GM21717 (cell line): ENCODE measurements at regions not wholly inside any gene's neighbourhood (a gene's known extent, or its start where the extent isn't known, plus 50 kb on each side); places are given as distances from the start of the nearest gene placed in this dataset.

Source experiments
- ATAC-seq: cut with Tn5 transposase; IDR thresholded peaks from one replicate; pipeline ENCODE4 v1.9.1; 2021; ENCODE audit warnings: mild to moderate bottlenecking, moderate library complexity; ENCODE audit not compliant: unreplicated experiment

DNA sequence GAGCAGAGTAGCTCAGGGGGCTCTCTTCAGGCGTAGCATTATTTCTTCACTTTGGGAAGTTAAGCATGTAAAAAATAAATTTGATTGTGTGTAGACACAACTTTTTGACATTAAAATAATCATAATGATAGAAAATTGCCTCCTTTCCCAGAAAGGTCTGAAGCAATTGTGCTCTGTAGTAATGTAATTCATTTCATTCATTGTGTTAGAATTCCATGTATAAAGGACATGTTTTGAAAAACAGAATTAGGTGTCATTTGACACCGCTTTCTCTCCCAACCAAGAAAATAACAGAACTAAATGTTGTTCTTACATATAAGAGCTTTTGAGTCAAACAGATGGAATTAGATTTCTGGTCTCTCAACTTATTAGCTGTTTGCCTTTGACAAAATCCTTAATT, 1064.2 kb upstream of the FAM98A start:
- ATAC-seq: no peak

GRCh38 chr2:34660741-34661140, 1061.6 kb upstream of the FAM98A start:
- no peak for ATAC-seq

DNA sequence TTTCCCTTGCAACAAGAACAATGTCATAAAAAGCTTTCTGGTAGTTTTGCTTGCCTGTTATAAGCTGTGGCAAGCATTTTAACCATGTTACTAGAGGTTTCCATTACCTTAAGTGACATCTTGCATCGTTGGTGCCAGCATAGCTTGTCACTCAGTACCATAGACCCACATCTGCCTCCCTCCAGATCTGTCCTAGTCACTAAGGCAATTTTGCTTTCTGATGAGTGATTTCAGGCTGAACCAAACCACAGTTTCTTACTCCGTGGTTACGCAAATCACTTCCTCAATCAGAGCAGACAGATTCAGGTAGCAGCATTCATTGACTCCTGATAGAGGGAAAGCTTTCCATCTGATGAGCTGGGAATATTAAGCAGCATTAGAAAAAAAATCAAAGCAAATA, 1057.5 kb upstream of the FAM98A start:
- peak; percentile 76 for ATAC-seq

DNA sequence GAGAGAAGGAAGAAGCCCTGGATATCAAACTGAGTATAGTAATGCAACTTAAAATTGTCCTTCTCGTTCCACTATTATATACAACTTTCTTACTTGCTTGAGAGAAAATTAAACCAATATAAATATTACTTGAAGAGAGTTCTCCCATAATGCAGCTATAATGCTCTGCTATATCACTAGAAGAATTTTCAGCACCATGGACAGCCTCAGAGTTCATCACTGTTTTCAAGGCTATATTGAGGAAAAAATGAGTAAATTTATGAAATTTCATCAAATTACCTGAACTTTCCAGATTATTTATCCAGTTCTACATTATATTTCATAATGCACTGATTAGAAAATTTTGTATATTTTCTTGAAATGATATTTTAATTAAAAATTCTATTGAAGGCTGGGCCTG, 1053.5 kb upstream of the FAM98A start:
- no peak for ATAC-seq

- no peak for ATAC-seq
Observed at GRCh38 chr2:34646901-34647300, 1047.8 kb upstream of the FAM98A start.

DNA sequence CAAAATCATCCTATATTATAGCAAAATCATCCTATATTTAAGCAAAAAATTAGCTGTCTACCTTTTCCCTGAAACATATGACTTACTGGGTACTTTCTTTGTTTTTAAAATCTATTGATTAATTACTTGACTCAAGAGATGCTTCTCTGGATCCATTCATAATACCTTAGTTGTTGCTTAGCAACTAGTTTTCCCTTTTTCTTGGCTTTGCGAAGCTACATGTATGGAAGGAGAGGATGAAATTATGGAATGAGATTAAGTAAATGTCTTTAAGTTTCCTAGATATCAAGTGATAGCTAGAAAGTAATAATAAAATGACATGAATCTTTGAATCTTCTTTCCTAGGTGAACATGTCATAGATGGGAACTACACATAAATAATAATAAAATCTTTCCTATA, 1033.2 kb upstream of the FAM98A start:
- no peak for ATAC-seq

- no peak for ATAC-seq
Observed at GRCh38 chr2:34627003-34627402, 1027.9 kb upstream of the FAM98A start.

GRCh38 chr2:34604164-34604563, 1005.1 kb upstream of the FAM98A start:
- ATAC-seq: no peak

GRCh38 chr2:34602262-34602661, 1003.2 kb upstream of the FAM98A start:
- no peak for ATAC-seq

DNA sequence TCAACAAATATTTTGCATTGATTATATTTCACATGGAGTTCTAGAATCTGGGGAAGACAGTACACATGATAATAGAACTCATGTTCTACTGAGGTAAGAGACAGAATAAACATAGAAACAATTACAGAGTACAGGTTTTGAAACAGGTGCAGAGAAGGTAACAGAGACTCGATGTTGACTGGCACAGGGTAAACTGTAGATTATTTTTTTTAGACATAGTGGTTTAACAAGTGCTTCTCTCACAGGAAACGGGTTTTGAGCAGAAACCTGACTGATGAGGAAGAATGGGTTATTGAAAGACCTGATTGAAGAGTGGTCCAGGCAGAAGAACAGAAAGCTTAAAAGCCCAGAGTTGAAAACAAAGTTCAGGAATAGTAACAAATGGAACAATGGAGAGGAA, 1002.5 kb upstream of the FAM98A start:
- ATAC-seq: no peak

DNA sequence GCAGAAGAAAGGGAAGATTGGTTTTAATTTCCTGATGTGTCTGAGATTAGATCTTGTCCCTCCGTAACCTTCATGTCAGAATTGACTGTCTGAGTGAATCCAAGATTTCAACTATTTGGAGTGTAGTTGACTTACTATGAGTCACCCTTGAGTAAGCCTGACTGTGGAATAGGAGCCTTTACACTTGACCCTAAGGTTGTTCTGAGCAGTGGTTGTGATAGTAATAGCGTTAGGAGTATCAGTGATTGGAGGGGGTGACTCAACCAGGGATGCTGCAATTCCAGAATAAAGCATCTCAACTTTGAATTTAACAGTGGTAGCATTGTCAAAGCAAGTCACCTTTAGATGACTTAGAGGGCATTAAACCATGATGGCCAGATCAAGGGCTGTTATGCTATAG, 979.5 kb upstream of the FAM98A start:
- no peak for ATAC-seq

DNA sequence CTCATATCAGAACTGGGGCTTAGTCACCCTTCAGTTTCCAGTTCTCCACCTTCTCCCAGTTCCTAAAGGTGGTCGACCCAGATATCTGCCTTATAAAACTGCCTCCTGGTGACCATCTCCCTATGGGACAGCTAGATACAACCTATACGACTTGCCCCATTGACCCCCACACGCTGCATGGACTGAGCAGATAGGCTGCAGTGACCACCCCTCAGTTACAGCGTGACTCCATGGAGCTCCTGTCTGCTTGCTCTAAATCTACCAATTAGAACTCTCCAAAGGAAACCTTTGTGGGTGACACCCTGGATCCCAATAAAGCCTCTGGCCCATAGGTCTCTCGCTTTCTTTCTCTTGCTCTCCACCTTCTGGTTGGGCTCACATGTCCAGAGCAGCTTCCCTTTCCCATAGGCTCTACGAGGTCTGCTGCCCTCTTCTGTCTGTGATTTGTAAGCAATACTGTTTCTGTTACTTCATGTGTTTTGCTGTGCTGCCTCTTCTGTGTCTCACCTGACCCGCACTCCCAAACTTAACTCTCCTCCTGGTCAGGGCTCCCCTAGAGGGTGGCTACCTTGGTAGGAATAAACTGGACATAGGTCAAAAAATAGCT, 971.3 kb upstream of the FAM98A start:
- no peak for ATAC-seq

- no peak for ATAC-seq
Observed at GRCh38 chr2:34567128-34567527, 968.0 kb upstream of the FAM98A start.

DNA sequence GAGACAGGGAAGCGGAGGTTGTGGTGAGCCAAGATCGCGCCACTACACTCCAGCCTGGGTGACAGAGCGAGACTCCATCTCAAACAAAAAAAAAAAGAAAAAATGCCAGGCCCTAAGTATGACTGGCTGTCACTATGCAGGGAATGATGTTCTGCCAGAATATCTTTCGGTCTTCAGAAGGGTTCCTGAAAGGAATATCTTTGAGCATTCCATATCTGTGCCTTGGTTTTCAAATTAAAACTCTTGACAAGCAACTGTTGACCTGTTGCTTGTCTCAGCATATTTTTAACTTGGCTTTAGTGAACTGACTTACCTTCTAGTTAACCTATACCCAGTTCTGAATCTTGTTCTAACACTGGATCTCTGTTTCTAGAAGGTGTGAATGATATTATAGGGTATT, 953.2 kb upstream of the FAM98A start:
- no peak for ATAC-seq

DNA sequence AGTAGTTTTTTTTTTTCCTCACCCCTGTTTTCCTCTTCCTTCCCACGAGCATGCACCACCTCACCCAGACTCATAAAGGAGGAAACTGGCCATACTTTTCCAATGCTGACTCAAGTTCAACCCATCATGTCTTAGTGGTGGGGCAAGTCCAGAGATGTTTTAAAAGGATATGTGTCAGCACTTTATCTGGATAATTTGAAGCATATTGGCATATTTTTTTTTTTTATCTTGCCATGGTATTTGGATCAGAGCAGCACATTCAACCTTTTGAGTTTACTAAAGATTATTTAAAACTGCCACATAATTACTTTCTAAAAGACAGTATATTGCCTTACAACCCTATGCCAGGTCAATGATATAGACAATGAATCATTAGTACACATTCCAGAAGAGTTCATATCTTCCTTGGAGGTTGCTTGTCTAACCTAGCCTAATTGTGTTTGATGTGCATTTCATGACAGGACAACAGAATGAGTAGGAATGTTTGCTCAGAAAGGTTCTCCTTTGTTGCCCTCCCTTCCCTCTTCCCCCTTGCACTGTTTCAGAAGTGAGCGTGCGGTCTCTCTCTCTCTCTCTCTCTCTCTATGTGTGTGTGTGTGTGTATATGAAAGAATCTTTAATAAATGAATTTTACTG, 950.7 kb upstream of the FAM98A start:
- ATAC-seq: no peak

DNA sequence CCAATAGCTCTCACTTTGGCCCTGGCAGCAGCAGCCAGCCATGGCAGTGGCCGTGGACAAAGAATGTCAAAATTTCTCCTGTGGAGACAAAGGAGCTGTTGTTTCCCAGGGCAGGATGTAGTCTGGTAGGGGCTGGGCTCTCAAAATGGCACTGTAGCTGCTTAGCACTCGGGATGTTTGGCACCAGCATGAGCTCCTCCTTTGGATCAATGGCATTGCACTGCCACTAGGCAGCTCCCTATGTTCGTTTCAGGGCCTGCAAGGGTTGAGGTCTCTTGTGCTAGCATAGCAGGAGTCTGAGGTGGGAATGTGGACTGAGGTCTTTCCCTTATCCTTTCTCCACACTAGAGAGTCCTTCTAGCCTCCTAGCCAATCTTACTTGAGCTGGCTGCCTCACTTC, 948.8 kb upstream of the FAM98A start:
- no peak for ATAC-seq

DNA sequence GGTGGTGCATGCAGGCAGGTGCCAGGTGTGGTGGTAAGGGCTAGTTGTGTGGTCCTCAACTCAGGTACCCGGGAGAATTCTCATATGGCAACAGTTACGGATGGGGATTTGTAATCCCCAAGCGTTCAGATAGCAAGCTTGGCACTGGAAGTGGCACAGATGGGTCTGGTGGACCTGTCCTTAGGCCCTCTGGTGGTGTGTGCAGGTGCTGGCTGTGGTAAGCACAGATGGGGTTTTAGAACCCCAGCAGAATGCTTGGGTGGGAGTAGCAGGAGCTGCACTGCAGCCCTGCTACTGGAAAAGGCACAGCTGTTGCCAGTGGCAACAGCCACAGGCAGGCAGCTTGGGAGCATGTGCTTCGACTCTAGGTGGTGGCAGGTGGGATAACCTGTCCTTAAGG, 948.2 kb upstream of the FAM98A start:
- ATAC-seq: no peak

GRCh38 chr2:34545486-34546136, 946.5 kb upstream of the FAM98A start:
- ATAC-seq: no peak

DNA sequence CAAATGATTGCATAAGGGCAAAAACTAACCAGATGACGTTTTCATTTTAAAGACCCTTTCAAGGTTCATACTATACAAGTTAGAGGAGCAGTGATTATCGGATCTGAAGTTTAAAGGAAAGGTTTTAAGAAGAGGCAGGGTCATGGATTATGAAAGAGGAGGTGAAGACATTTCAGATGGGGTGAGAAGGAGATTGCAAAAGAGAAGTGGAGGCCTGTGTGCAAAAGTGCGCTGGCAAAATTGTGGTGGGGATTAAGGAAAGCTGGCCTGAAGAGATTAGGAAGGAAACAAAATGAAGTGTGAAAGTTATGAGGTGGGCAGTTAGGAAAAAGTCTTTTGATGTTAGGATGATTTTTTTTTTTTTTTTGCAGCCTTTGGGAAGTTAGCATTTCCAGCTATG, 935.7 kb upstream of the FAM98A start:
- no peak for ATAC-seq

DNA sequence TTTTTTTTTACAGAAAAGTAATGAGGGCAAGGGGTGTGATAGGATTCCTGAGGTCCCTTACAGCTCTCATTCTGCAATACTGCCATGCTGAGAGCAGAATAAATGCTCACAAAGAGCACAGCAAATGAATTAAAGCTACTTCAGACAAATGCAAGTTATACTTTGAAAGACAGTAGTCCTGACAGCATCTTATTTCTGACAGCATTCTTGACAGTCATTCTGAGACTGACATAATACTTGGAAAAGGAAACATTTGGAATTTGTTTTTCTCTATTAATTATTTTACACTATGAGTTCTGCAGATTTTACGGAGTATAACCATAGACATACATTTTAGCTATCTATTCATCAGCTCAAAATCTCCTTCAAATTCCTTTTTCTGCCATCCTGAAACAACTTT, 935.2 kb upstream of the FAM98A start:
- ATAC-seq: no peak

- no peak for ATAC-seq
Observed at GRCh38 chr2:34533585-34534183, 934.6 kb upstream of the FAM98A start.

GRCh38 chr2:34529965-34530364, 930.9 kb upstream of the FAM98A start:
- ATAC-seq: no peak
